H1 (cell line): ENCODE measurements at regions not wholly inside any gene's neighbourhood (a gene's known extent, or its start where the extent isn't known, plus 50 kb on each side); places are given as distances from the start of the nearest gene placed in this dataset.

Source experiments
- CTCF ChIA-PET: fragments of 300-600 bp; sonication (Branson Sonifier 250); formaldehyde crosslinking; loops from one replicate; lab custom pipeline; 2021; ENCODE audit not compliant: partially characterized antibody; lab: Charles Lee
- POLR2A ChIA-PET: fragments of 300-600 bp; sonication (Branson Sonifier 250); formaldehyde crosslinking; loops from one replicate; lab custom pipeline; 2021; ENCODE audit warnings: inconsistent platforms; ENCODE audit not compliant: partially characterized antibody; lab: Charles Lee
- DNase-seq, 2 experiments: peaks; one replicate each; pipeline versions ENCODE4 v3.0.0 to v3.0.0-alpha.2; 2010 to 2022; ENCODE audit warnings: low spot score in 2 of 2, low read depth in 1 of 2, mixed read lengths in 1 of 2
- FAIRE-seq: peaks from 2 replicates; lab custom pipeline; 2011; peaks lifted over from hg19 to GRCh38; lab: Jason Lieb, UNC
- H2AFZ ChIP-seq: 2 replicates; pipeline ENCODE4 v1.8.1; 2012; ENCODE audit warnings: low read length, inconsistent platforms
- H2AK5ac ChIP-seq: 2 replicates; pipeline ENCODE4 v1.6.1; 2013; ENCODE audit warnings: low read depth, low read length
- H2BK120ac ChIP-seq: replicated peaks from 2 replicates; pipeline ENCODE3; 2013; ENCODE audit warnings: low read depth, low read length, inconsistent platforms
- H2BK12ac ChIP-seq: 2 replicates; pipeline ENCODE4 v1.6.1; 2013; ENCODE audit warnings: low read depth, low read length
- H2BK15ac ChIP-seq: 2 replicates; pipeline ENCODE4 v1.6.1; 2013; ENCODE audit warnings: low read length
- H2BK20ac ChIP-seq: 2 replicates; pipeline ENCODE4 v1.6.1; 2013; ENCODE audit warnings: low read length
- H2BK5ac ChIP-seq: 2 replicates; pipeline ENCODE4 v1.6.1; 2013; ENCODE audit warnings: low read depth, low read length
- H3K14ac ChIP-seq: 2 replicates; pipeline ENCODE4 v1.6.1; 2013; ENCODE audit warnings: inconsistent platforms; ENCODE audit not compliant: insufficient read length
- H3K18ac ChIP-seq: 2 replicates; pipeline ENCODE4 v1.6.1; 2013; ENCODE audit warnings: low read length; ENCODE audit errors: extremely low read depth
- H3K23ac ChIP-seq: 2 replicates; pipeline ENCODE4 v1.6.1; 2013; ENCODE audit warnings: inconsistent platforms; ENCODE audit not compliant: insufficient read length
- H3K23me2 ChIP-seq: 2 replicates; pipeline ENCODE4 v1.6.1; 2013; ENCODE audit warnings: low read depth, low read length
- H3K27ac ChIP-seq: 2 replicates; pipeline ENCODE4 v1.6.1; 2011; ENCODE audit warnings: low read depth, low read length, inconsistent platforms
- H3K27me3 ChIP-seq, 4 experiments: replicated peaks in 1 of 4; 1 replicate in 1 of 4; 2 replicates in 3 of 4; pipeline versions ENCODE4 v1.6.1 to v1.8.1; 2011 to 2013; ENCODE audit warnings: low read length in 3 of 4, mild to moderate bottlenecking in 3 of 4, inconsistent platforms in 2 of 4, mixed read lengths in 2 of 4, moderate library complexity in 1 of 4; ENCODE audit not compliant: control insufficient read depth in 3 of 4, insufficient read depth in 3 of 4; ENCODE audit errors: extremely low read depth in 1 of 4
- H3K36me3 ChIP-seq, 4 experiments: 2 replicates each; pipeline versions ENCODE4 v1.6.1 to v1.8.1; 2011 to 2013; ENCODE audit warnings: mild to moderate bottlenecking in 4 of 4, low read length in 3 of 4, moderate library complexity in 2 of 4, control low read depth in 1 of 4, inconsistent platforms in 1 of 4; ENCODE audit not compliant: insufficient read depth in 4 of 4, control insufficient read depth in 2 of 4
- H3K4ac ChIP-seq: replicated peaks from 2 replicates; pipeline ENCODE3; 2013; ENCODE audit warnings: low read length, low read depth, mixed read lengths, inconsistent platforms; ENCODE audit not compliant: insufficient read length
- H3K4me1 ChIP-seq, 4 experiments: replicated peaks in 1 of 4; 1 replicate in 1 of 4; 2 replicates in 3 of 4; pipeline versions ENCODE4 v1.6.1 to v1.8.1; 2011 to 2013; ENCODE audit warnings: low read length in 3 of 4, inconsistent platforms in 2 of 4, mixed read lengths in 1 of 4; ENCODE audit not compliant: insufficient read depth in 4 of 4, control insufficient read depth in 3 of 4
- H3K4me2 ChIP-seq, 2 experiments: 2 replicates each; pipeline versions ENCODE4 v1.6.1 to v1.8.1; 2011 to 2013; ENCODE audit warnings: low read depth in 2 of 2, low read length in 2 of 2, control low read depth in 1 of 2, inconsistent platforms in 1 of 2, mild to moderate bottlenecking in 1 of 2; ENCODE audit not compliant: insufficient read depth in 1 of 2
- H3K4me3 ChIP-seq, 4 experiments: fragments of 200-600, 300-600 bp in 1 of 4; sonication (generic), shearing (Covaris generic), sonication (Bioruptor Twin) in 1 of 4; 2 replicates each; pipeline versions ENCODE4 v1.5.1 to v1.8.1; 2011 to 2016; ENCODE audit warnings: low read length in 4 of 4, low read depth in 3 of 4, control low read depth in 2 of 4, inconsistent platforms in 2 of 4, mild to moderate bottlenecking in 2 of 4, mixed read lengths in 1 of 4, moderate library complexity in 1 of 4; ENCODE audit not compliant: insufficient read depth in 2 of 4; ENCODE audit errors: extremely low read depth in 1 of 4
- H3K56ac ChIP-seq: replicated peaks from 2 replicates; pipeline ENCODE3; 2013; ENCODE audit warnings: low read depth, mild to moderate bottlenecking, mixed read lengths, low read length, inconsistent platforms; ENCODE audit not compliant: insufficient read length
- H3K79me1 ChIP-seq: 2 replicates; pipeline ENCODE4 v1.6.1; 2013; ENCODE audit warnings: low read depth, low read length, control low read depth
- H3K79me2 ChIP-seq, 2 experiments: 2 replicates each; pipeline versions ENCODE4 v1.6.1 to v1.8.1; 2012 to 2013; ENCODE audit warnings: low read length in 2 of 2, mild to moderate bottlenecking in 2 of 2, inconsistent platforms in 1 of 2; ENCODE audit not compliant: insufficient read depth in 2 of 2, control insufficient read depth in 1 of 2
- H3K9ac ChIP-seq, 4 experiments: replicated peaks in 1 of 4; 1 replicate in 1 of 4; 2 replicates in 3 of 4; pipeline versions ENCODE4 v1.6.1 to v1.8.1; 2011 to 2013; ENCODE audit warnings: low read depth in 3 of 4, low read length in 3 of 4, control low read depth in 2 of 4, mild to moderate bottlenecking in 2 of 4, moderate library complexity in 2 of 4, inconsistent platforms in 1 of 4; ENCODE audit errors: extremely low read depth in 1 of 4
- H3K9me3 ChIP-seq, 2 experiments: 2 replicates each; pipeline versions ENCODE4 v1.6.1 to v1.8.1; 2012 to 2013; ENCODE audit warnings: mild to moderate bottlenecking in 2 of 2, moderate library complexity in 2 of 2, control low read depth in 1 of 2, inconsistent platforms in 1 of 2, low read depth in 1 of 2, low read length in 1 of 2, mixed read lengths in 1 of 2; ENCODE audit not compliant: insufficient read depth in 2 of 2
- H4K20me1 ChIP-seq, 2 experiments: replicated peaks in 1 of 2; 2 replicates each; pipeline versions ENCODE3 to v1.8.1; 2011 to 2013; ENCODE audit warnings: inconsistent platforms in 2 of 2, low read length in 2 of 2, mild to moderate bottlenecking in 1 of 2; ENCODE audit not compliant: insufficient read depth in 2 of 2, control insufficient read depth in 1 of 2
- H4K5ac ChIP-seq: 2 replicates; pipeline ENCODE4 v1.6.1; 2013; ENCODE audit warnings: low read length, low read depth, mixed read lengths, inconsistent platforms; ENCODE audit not compliant: insufficient read length
- H4K8ac ChIP-seq: 2 replicates; pipeline ENCODE4 v1.8.0; 2013; ENCODE audit warnings: mild to moderate bottlenecking, moderate library complexity, low read length, inconsistent platforms; ENCODE audit not compliant: insufficient read depth; ENCODE audit errors: extremely low read depth
- H4K91ac ChIP-seq: replicated peaks from 2 replicates; pipeline ENCODE3; 2013; ENCODE audit warnings: low read length, mixed read lengths, inconsistent platforms; ENCODE audit not compliant: insufficient read length
- CREB1 ChIP-seq: IDR thresholded peaks from 2 replicates; pipeline ENCODE4 v1.6.1; 2012; ENCODE audit warnings: inconsistent platforms
- HDAC6 ChIP-seq: IDR thresholded peaks from one replicate; pipeline ENCODE4 v1.7.1; 2012; ENCODE audit warnings: low read depth, mild to moderate bottlenecking, inconsistent platforms, low read length, moderate library complexity
- JUN ChIP-seq: IDR thresholded peaks from 2 replicates; pipeline ENCODE4 v1.6.1; 2011; ENCODE audit warnings: low read depth, mild to moderate bottlenecking, improper control_type of control experiment, low read length
- JUND ChIP-seq: IDR thresholded peaks from 2 replicates; pipeline ENCODE4 v1.6.1; 2011; ENCODE audit warnings: mild to moderate bottlenecking, improper control_type of control experiment, low read length
- KDM4A ChIP-seq: IDR thresholded peaks from one replicate; pipeline ENCODE4 v1.7.1; 2012; ENCODE audit warnings: low read depth, mild to moderate bottlenecking, moderate library complexity, low read length, inconsistent platforms; ENCODE audit not compliant: severe bottlenecking
- MAFK ChIP-seq: IDR thresholded peaks from 2 replicates; pipeline ENCODE4 v1.6.1; 2012; ENCODE audit warnings: low read depth, mild to moderate bottlenecking, improper control_type of control experiment, low read length
- NANOG ChIP-seq: IDR thresholded peaks from 2 replicates; pipeline ENCODE4 v1.6.1; 2011; ENCODE audit warnings: low read length, low read depth, mild to moderate bottlenecking, inconsistent platforms; ENCODE audit not compliant: insufficient read depth, poor library complexity, severe bottlenecking
- SAP30 ChIP-seq: fragments of 300-600 bp; sonication (generic); IDR thresholded peaks from 2 replicates; pipeline ENCODE4 v1.7.1; 2012; ENCODE audit warnings: low read length, moderate library complexity, mild to moderate bottlenecking, inconsistent platforms; ENCODE audit not compliant: insufficient read depth, insufficient replicate concordance
- SIN3A ChIP-seq, 2 experiments: IDR thresholded peaks in 1 of 2; conservative IDR thresholded peaks in 1 of 2; 2 replicates each; pipeline ENCODE4 v1.6.1; 2011 to 2012; ENCODE audit warnings: low read length in 2 of 2, improper control_type of control experiment in 1 of 2, low read depth in 1 of 2, mild to moderate bottlenecking in 1 of 2
- SIRT6 ChIP-seq: IDR thresholded peaks from one replicate; pipeline ENCODE4 v1.7.1; 2012; ENCODE audit warnings: low read length, inconsistent platforms
- TBP ChIP-seq: IDR thresholded peaks from 2 replicates; pipeline ENCODE4 v1.6.1; 2011; ENCODE audit warnings: low read depth, low read length, improper control_type of control experiment
- WGBS, 2 experiments: shearing (Covaris generic) in 1 of 2; methylation state at CpG; one replicate each; pipeline versions ENCODE4 v1.1.6 to v1.1.7; 2013 to 2015; ENCODE audit warnings: low lambda C conversion rate in 2 of 2, mixed read lengths in 2 of 2, inconsistent platforms in 1 of 2, low coverage in 1 of 2, missing lambda C conversion rate in 1 of 2; ENCODE audit not compliant: insufficient replicate concordance in 2 of 2, insufficient coverage in 1 of 2, insufficient read length in 1 of 2; ENCODE audit errors: extremely low coverage in 1 of 2, missing lambda C conversion rate in 1 of 2; 5-methylcytosine and 5-hydroxymethylcytosine counted together
- TF ChIP-seq, protein P1 (sequence below): IDR thresholded peaks from 2 replicates; pipeline ENCODE4 v1.6.1; 2011; ENCODE audit warnings: low read depth, mild to moderate bottlenecking, low read length; ENCODE audit not compliant: insufficient read depth

DNA sequence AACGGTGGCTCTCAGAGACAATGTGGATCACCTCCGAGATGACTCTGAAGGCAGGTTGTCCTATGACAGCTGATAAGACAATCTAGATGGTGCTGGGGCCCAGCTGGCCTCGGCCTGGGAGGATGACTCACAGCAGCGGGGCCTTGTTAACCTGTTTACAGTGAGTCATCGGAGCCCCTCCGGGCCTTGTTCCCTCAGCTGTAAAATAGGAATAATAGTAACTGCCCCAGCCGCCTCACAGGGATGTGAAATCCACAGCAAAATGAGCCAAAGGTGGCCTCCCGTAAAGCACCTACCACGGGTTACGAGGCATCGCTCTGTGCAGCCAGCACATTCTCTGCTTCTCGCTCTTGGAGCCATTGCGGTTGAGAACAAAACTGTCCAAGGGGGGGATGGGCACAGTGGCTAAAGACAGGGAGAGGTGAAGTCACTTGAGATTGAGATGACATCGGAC is 88.6 kb upstream of the RASGRF1 start:
- DNase-seq (no peak), FAIRE-seq (no peak)
- Histone ChIP-seq H4K20me1 (no peaks in the 10 kb centered on the region), H2BK5ac (no peak overlapping the region), H3K4ac (no peak overlapping the region), H3K18ac (no peak overlapping the region), H3K23me2 (no peaks in the 10 kb centered on the region), H3K56ac (no peak overlapping the region), H3K4me1 (peaks cover 0 to 6% (median under 1%) of the 10 kb centered on the region in 4 experiments; a peak in 2 of 7 replicates), H3K79me2 (no peaks in the 10 kb centered on the region), H3K4me3 (no peak overlapping the region), H2AFZ (0 out of 2 replicates have a peak overlapping the region, but pooled peaks have one; percentile 37), H3K36me3 (no peaks in the 10 kb centered on the region), H3K23ac (no peak overlapping the region), H3K9me3 (no peaks in the 10 kb centered on the region), H2BK15ac (no peak overlapping the region), H4K8ac (no peak overlapping the region), H2BK120ac (no peak overlapping the region), H2BK12ac (no peak overlapping the region), H2AK5ac (no peak overlapping the region), H3K27ac (no peak overlapping the region), H3K9ac (no peak overlapping the region), H4K5ac (no peak overlapping the region), H4K91ac (no peak overlapping the region), H2BK20ac (no peak overlapping the region), H3K14ac (no peak overlapping the region), H3K4me2 (no peak overlapping the region), H3K79me1 (no peaks in the 10 kb centered on the region), H3K27me3 (no peaks in the 10 kb centered on the region)
- CTCF ChIA-PET, result interaction anchor here (0.9 to 15.4 kb wide), 11 partner anchors 9 to 158 kb away, joined by 3 to 352 read pairs (median 4); no protein-coding TSS in a partner anchor
- POLR2A ChIA-PET, result no interaction called here
- TF ChIP-seq, protein P1, sequence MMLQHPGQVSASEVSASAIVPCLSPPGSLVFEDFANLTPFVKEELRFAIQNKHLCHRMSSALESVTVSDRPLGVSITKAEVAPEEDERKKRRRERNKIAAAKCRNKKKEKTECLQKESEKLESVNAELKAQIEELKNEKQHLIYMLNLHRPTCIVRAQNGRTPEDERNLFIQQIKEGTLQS, result no peak
- peak; percentile 48; the same call in 1 of the 2 replicates for TF ChIP-seq JUN
- no peak for TF ChIP-seq SIN3A (conservative IDR thresholded peaks at IDR 0.05 in 1 of 2, IDR thresholded peaks at IDR 0.05 in 1 of 2; ENCODE audit: low read depth in 1 of 2, low read length in 2 of 2)
- TF ChIP-seq SAP30, result no peak
- TF ChIP-seq MAFK, result no peak
- TF ChIP-seq CREB1, result no peak
- no peak for TF ChIP-seq KDM4A
- no peak for TF ChIP-seq NANOG
- TF ChIP-seq TBP, result no peak
- TF ChIP-seq HDAC6, result no peak
- TF ChIP-seq SIRT6, result no peak
- peak; percentile 91 for TF ChIP-seq JUND
- 78% methylated on average over 14 of the region's 14 CpGs; no CpG with 5 or more reads in 1 of the 2 experiments for WGBS, 2 experiments
